Colonic mucosa (tissue), 4 donors: ENCODE measurements at regions not wholly inside any gene's neighbourhood (a gene's known extent, or its start where the extent isn't known, plus 50 kb on each side); places are given as distances from the start of the nearest gene placed in this dataset.

ENCODE experiments used
- DNase-seq: peaks from one replicate; pipeline ENCODE4 v3.0.0-alpha.2; 2020
- H3K27ac ChIP-seq: fragments of 200-600 bp; one replicate; pipeline ENCODE4 v1.8.0; 2021
- H3K27me3 ChIP-seq: fragments of 200-600 bp; one replicate; pipeline ENCODE4 v1.8.0; 2021
- H3K36me3 ChIP-seq: fragments of 200-600 bp; one replicate; pipeline ENCODE4 v1.8.0; 2021
- H3K4me1 ChIP-seq: fragments of 200-600 bp; one replicate; pipeline ENCODE4 v1.8.0; 2021; ENCODE audit warnings: mild to moderate bottlenecking
- H3K4me3 ChIP-seq: fragments of 200-600 bp; one replicate; pipeline ENCODE4 v1.8.0; 2021
- H3K9ac ChIP-seq, 2 donors: one replicate each; pipeline ENCODE4 v1.7.0; 2013; ENCODE audit warnings: control low read depth in 2 of 2, low read depth in 2 of 2, low read length in 2 of 2
- H3K9me3 ChIP-seq: fragments of 200-600 bp; one replicate; pipeline ENCODE4 v1.8.0; 2021
- intact Hi-C: fragments of 100-400 bp; cut with DNase I; formaldehyde crosslinking; loops from one replicate; pipeline ENCODE4 v1.14.1; 2022
- TF ChIP-seq, protein P1 (sequence below): fragments of 200-600 bp; IDR thresholded peaks from one replicate; pipeline ENCODE4 v1.8.0; 2022; ENCODE audit warnings: antibody characterized with exemption, mild to moderate bottlenecking
- donor health status: healthy.
- donor health status: DM: no; HTN: no; CAD: no.
- donor health status: DM: no; HTN: no; CAD: no.

GRCh38 chr6:743320-744096 lies 50.6 kb upstream of the EXOC2 start:
- Histone ChIP-seq H3K9ac (no peak overlapping the region), H3K36me3 (no peaks in the 10 kb centered on the region), H3K9me3 (no peaks in the 10 kb centered on the region), H3K27me3 (no peaks in the 10 kb centered on the region), H3K4me3 (no peak overlapping the region), H3K4me1 (no peaks in the 10 kb centered on the region), H3K27ac (no peak overlapping the region)
- no peak for DNase-seq
- TF ChIP-seq, protein P1, sequence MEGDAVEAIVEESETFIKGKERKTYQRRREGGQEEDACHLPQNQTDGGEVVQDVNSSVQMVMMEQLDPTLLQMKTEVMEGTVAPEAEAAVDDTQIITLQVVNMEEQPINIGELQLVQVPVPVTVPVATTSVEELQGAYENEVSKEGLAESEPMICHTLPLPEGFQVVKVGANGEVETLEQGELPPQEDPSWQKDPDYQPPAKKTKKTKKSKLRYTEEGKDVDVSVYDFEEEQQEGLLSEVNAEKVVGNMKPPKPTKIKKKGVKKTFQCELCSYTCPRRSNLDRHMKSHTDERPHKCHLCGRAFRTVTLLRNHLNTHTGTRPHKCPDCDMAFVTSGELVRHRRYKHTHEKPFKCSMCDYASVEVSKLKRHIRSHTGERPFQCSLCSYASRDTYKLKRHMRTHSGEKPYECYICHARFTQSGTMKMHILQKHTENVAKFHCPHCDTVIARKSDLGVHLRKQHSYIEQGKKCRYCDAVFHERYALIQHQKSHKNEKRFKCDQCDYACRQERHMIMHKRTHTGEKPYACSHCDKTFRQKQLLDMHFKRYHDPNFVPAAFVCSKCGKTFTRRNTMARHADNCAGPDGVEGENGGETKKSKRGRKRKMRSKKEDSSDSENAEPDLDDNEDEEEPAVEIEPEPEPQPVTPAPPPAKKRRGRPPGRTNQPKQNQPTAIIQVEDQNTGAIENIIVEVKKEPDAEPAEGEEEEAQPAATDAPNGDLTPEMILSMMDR, result no peak
- intact Hi-C loops, result no loop called here
